ENCODE measurements at regions not wholly inside any gene's neighbourhood (a gene's known extent, or its start where the extent isn't known, plus 50 kb on each side); places are given as distances from the start of the nearest gene placed in this dataset.
"Not testable (repeated sequence)": the region's sequence is repeated elsewhere in the genome, so short reads cannot be mapped to it uniquely, and the experiment has no call there.

- DNase-seq = no peak
- H3K36me3 Mint-ChIP-seq (ENCODE audit: low read depth) = no peaks in the 10 kb centered on the region
- H3K4me3 Mint-ChIP-seq = no peak overlapping the region
- H3K4me1 Mint-ChIP-seq = no peaks in the 10 kb centered on the region
- no peak overlapping the region for H3K27ac Mint-ChIP-seq
- peaks cover 19% of the 10 kb centered on the region for H3K27me3 Mint-ChIP-seq
- intact Hi-C loops (cut with micrococcal nuclease) = no loop called here
- H3K9me3 Mint-ChIP-seq = no peaks in the 10 kb centered on the region
Observed at GRCh38 chr12:59396919-59397318, 198.9 kb upstream of the SLC16A7 start.

GRCh38 chr12:59396519-59396918 lies 199.3 kb upstream of the SLC16A7 start:
- intact Hi-C loops (cut with micrococcal nuclease) = no loop called here
- Mint-ChIP-seq H3K4me3 (no peak overlapping the region), H3K27ac (no peak overlapping the region), H3K4me1 (no peaks in the 10 kb centered on the region), H3K9me3 (no peaks in the 10 kb centered on the region), H3K27me3 (peaks cover 19% of the 10 kb centered on the region), H3K36me3 (ENCODE audit: low read depth) (no peaks in the 10 kb centered on the region)
- DNase-seq = no peak

- H3K4me3 Mint-ChIP-seq = not testable (repeated sequence)
Observed at GRCh38 chr12:59395310-59395709, 200.5 kb upstream of the SLC16A7 start.

GRCh38 chr12:59393506-59393905 lies 202.3 kb upstream of the SLC16A7 start:
- intact Hi-C loops (cut with micrococcal nuclease) = no loop called here
- no peaks in the 10 kb centered on the region for H3K9me3 Mint-ChIP-seq
- H3K36me3 Mint-ChIP-seq (ENCODE audit: low read depth) = no peaks in the 10 kb centered on the region
- no peak for DNase-seq
- no peak overlapping the region for H3K27ac Mint-ChIP-seq
- no peaks in the 10 kb centered on the region for H3K4me1 Mint-ChIP-seq
- H3K4me3 Mint-ChIP-seq = no peak overlapping the region
- H3K27me3 Mint-ChIP-seq = peaks cover 19% of the 10 kb centered on the region

More at GRCh38 chr12:59395310-59395709, 200.5 kb upstream of the SLC16A7 start:
- H3K4me1 Mint-ChIP-seq; DNase-seq; H3K27ac Mint-ChIP-seq; intact Hi-C loops (cut with micrococcal nuclease); H3K36me3 Mint-ChIP-seq (ENCODE audit: low read depth); H3K9me3 Mint-ChIP-seq: not testable (repeated sequence)
- peaks cover 19% of the 10 kb centered on the region for H3K27me3 Mint-ChIP-seq

- DNase-seq = no peak
- H3K4me3 Mint-ChIP-seq = no peak overlapping the region
- no peaks in the 10 kb centered on the region for H3K36me3 Mint-ChIP-seq (ENCODE audit: low read depth)
- H3K4me1 Mint-ChIP-seq = no peaks in the 10 kb centered on the region
- no peaks in the 10 kb centered on the region for H3K9me3 Mint-ChIP-seq
- no peak overlapping the region for H3K27ac Mint-ChIP-seq
- intact Hi-C loops (cut with micrococcal nuclease) = no loop called here
- H3K27me3 Mint-ChIP-seq = peaks cover 18% of the 10 kb centered on the region
Observed at GRCh38 chr12:59389968-59390576, 205.8 kb upstream of the SLC16A7 start.

- no peaks in the 10 kb centered on the region for H3K36me3 Mint-ChIP-seq (ENCODE audit: low read depth)
- H3K4me3 Mint-ChIP-seq = no peak overlapping the region
- no peaks in the 10 kb centered on the region for H3K4me1 Mint-ChIP-seq
- no peak for DNase-seq
- intact Hi-C loops (cut with micrococcal nuclease) = no loop called here
- H3K27me3 Mint-ChIP-seq = peaks cover 11% of the 10 kb centered on the region
- no peak overlapping the region for H3K27ac Mint-ChIP-seq
- no peaks in the 10 kb centered on the region for H3K9me3 Mint-ChIP-seq
Observed at GRCh38 chr12:59388694-59389093, 207.1 kb upstream of the SLC16A7 start.

GRCh38 chr12:59388176-59388575 lies 207.7 kb upstream of the SLC16A7 start:
- no peaks in the 10 kb centered on the region for H3K9me3 Mint-ChIP-seq
- no peak overlapping the region for H3K4me3 Mint-ChIP-seq
- no peak overlapping the region for H3K27ac Mint-ChIP-seq
- intact Hi-C loops (cut with micrococcal nuclease) = no loop called here
- H3K36me3 Mint-ChIP-seq (ENCODE audit: low read depth) = no peaks in the 10 kb centered on the region
- H3K4me1 Mint-ChIP-seq = no peaks in the 10 kb centered on the region
- H3K27me3 Mint-ChIP-seq = peaks cover 11% of the 10 kb centered on the region
- DNase-seq = no peak

GRCh38 chr12:59386236-59386635 lies 209.6 kb upstream of the SLC16A7 start:
- no peak for DNase-seq
- Mint-ChIP-seq H3K27me3 (peaks cover under 1% of the 10 kb centered on the region), H3K27ac (no peak overlapping the region), H3K4me1 (peaks cover 2% of the 10 kb centered on the region), H3K9me3 (no peaks in the 10 kb centered on the region), H3K4me3 (no peak overlapping the region), H3K36me3 (ENCODE audit: low read depth) (no peaks in the 10 kb centered on the region)
- intact Hi-C loops (cut with micrococcal nuclease) = no loop called here

GRCh38 chr12:59383079-59383822 lies 212.6 kb upstream of the SLC16A7 start:
- Mint-ChIP-seq H3K36me3 (ENCODE audit: low read depth) (no peaks in the 10 kb centered on the region), H3K4me3 (peak overlapping the region; percentile 6), H3K27ac (no peak overlapping the region), H3K27me3 (peaks cover 2% of the 10 kb centered on the region), H3K9me3 (no peaks in the 10 kb centered on the region), H3K4me1 (peaks cover 2% of the 10 kb centered on the region)
- intact Hi-C loops (cut with micrococcal nuclease) = no loop called here
- DNase-seq = no peak

GRCh38 chr12:59382282-59383078 lies 213.3 kb upstream of the SLC16A7 start:
- Mint-ChIP-seq H3K4me3 (no peak overlapping the region), H3K9me3 (no peaks in the 10 kb centered on the region), H3K27ac (no peak overlapping the region), H3K27me3 (peaks cover 2% of the 10 kb centered on the region), H3K36me3 (ENCODE audit: low read depth) (no peaks in the 10 kb centered on the region), H3K4me1 (peaks cover 2% of the 10 kb centered on the region)
- intact Hi-C loops (cut with micrococcal nuclease) = no loop called here
- no peak for DNase-seq

- H3K27ac Mint-ChIP-seq = no peak overlapping the region
- H3K4me3 Mint-ChIP-seq = no peak overlapping the region
- no peaks in the 10 kb centered on the region for H3K9me3 Mint-ChIP-seq
- DNase-seq = no peak
- peaks cover 2% of the 10 kb centered on the region for H3K27me3 Mint-ChIP-seq
- intact Hi-C loops (cut with micrococcal nuclease) = no loop called here
- H3K36me3 Mint-ChIP-seq (ENCODE audit: low read depth) = no peaks in the 10 kb centered on the region
- H3K4me1 Mint-ChIP-seq = peaks cover 2% of the 10 kb centered on the region
Observed at GRCh38 chr12:59381106-59381505, 214.7 kb upstream of the SLC16A7 start.

- Mint-ChIP-seq H3K9me3 (no peaks in the 10 kb centered on the region), H3K4me1 (no peaks in the 10 kb centered on the region), H3K27ac (no peak overlapping the region), H3K27me3 (peaks cover 2% of the 10 kb centered on the region), H3K4me3 (no peak overlapping the region), H3K36me3 (ENCODE audit: low read depth) (no peaks in the 10 kb centered on the region)
- intact Hi-C loops (cut with micrococcal nuclease) = no loop called here
- DNase-seq = no peak
Observed at GRCh38 chr12:59375633-59376032, 220.2 kb upstream of the SLC16A7 start.

- DNase-seq = no peak
- Mint-ChIP-seq H3K4me3 (no peak overlapping the region), H3K27ac (no peak overlapping the region), H3K9me3 (no peaks in the 10 kb centered on the region), H3K36me3 (ENCODE audit: low read depth) (no peaks in the 10 kb centered on the region), H3K4me1 (no peaks in the 10 kb centered on the region), H3K27me3 (peaks cover 2% of the 10 kb centered on the region)
- intact Hi-C loops (cut with micrococcal nuclease) = no loop called here
Observed at GRCh38 chr12:59374783-59375182, 221.0 kb upstream of the SLC16A7 start.

- Mint-ChIP-seq H3K27me3 (no peaks in the 10 kb centered on the region), H3K9me3 (no peaks in the 10 kb centered on the region), H3K4me3 (no peak overlapping the region), H3K36me3 (ENCODE audit: low read depth) (no peaks in the 10 kb centered on the region), H3K27ac (no peak overlapping the region), H3K4me1 (no peaks in the 10 kb centered on the region)
- intact Hi-C loops (cut with micrococcal nuclease) = no loop called here
- no peak for DNase-seq
Observed at GRCh38 chr12:59372956-59373355, 222.9 kb upstream of the SLC16A7 start.
